K562 (cell line): ENCODE measurements at regions not wholly inside any gene's neighbourhood (a gene's known extent, or its start where the extent isn't known, plus 50 kb on each side); places are given as distances from the start of the nearest gene placed in this dataset.

ENCODE experiments used
- JUN ChIP-seq, 2 experiments: sonication (generic) in 1 of 2; formaldehyde crosslinking in 1 of 2; IDR thresholded peaks; 2 replicates each; pipeline versions ENCODE4 v1.6.1 to v1.8.0; 2012 to 2022; ENCODE audit warnings: borderline replicate concordance in 2 of 2, mild to moderate bottlenecking in 2 of 2, improper control_type of control experiment in 1 of 2, low read depth in 1 of 2, low read length in 1 of 2, missing genetic modification reagents in 1 of 2
- PRPF4 ChIP-seq: fragments of 200-400 bp; formaldehyde crosslinking; IDR thresholded peaks from one replicate; pipeline ENCODE4 v1.6.1; 2017; ENCODE audit warnings: low read length, low read depth, mild to moderate bottlenecking; ENCODE audit not compliant: insufficient read depth, poor library complexity, severe bottlenecking
- SMC3 ChIP-seq: conservative IDR thresholded peaks from 2 replicates; pipeline ENCODE4 v1.6.1; 2011; ENCODE audit warnings: low read depth, low read length, improper control_type of control experiment; ENCODE audit not compliant: insufficient read depth
- ZNF134 ChIP-seq: fragments of 250-450 bp; sonication (Bioruptor Pico); conservative IDR thresholded peaks from 2 replicates; pipeline ENCODE4 v1.4.0; 2020
- TF ChIP-seq, protein P1 (sequence below): fragments of 250-450 bp; sonication (Bioruptor Pico); IDR thresholded peaks from 2 replicates; pipeline ENCODE4 v1.8.0; 2022; ENCODE audit warnings: inconsistent platforms, mild to moderate bottlenecking, moderate library complexity, borderline replicate concordance

DNA sequence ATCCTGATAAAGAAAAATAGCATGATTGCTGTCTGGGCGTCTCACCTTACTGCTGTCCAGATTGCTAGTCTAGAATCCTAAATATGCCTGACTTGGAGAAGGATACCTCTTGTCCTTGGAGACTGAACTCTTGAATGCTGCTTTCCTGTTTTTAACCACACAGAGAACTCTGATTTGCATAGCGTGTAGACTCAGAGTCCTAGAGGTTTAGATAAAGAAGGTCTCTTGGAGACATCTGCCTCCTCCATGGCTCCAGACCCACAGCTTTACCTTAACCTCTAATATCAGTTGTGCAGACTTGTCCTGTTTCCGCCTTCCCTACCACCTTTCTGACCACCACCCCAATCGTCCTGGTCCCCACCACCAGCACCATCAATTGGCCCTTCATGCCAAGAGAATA lies 292.6 kb upstream of the CYRIA start:
- TF ChIP-seq ZNF134 (CRISPR knock-in tag) = no peak
- TF ChIP-seq JUN (IDR thresholded peaks at IDR 0.05; ENCODE audit: borderline replicate concordance, low read depth, low read length) = no peak
- TF ChIP-seq JUN (CRISPR knock-in tag; IDR thresholded peaks at IDR 0.05; ENCODE audit: borderline replicate concordance) = no peak
- TF ChIP-seq PRPF4 = no peak
- TF ChIP-seq, protein P1, sequence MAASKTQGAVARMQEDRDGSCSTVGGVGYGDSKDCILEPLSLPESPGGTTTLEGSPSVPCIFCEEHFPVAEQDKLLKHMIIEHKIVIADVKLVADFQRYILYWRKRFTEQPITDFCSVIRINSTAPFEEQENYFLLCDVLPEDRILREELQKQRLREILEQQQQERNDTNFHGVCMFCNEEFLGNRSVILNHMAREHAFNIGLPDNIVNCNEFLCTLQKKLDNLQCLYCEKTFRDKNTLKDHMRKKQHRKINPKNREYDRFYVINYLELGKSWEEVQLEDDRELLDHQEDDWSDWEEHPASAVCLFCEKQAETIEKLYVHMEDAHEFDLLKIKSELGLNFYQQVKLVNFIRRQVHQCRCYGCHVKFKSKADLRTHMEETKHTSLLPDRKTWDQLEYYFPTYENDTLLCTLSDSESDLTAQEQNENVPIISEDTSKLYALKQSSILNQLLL (CRISPR knock-in tag) = no peak
- TF ChIP-seq SMC3 = no peak
